Activated CD4-positive, alpha-beta T cell treated with anti-CD3 and anti-CD28 coated beads for 4 hours (primary cell): ENCODE measurements at regions not wholly inside any gene's neighbourhood (a gene's known extent, or its start where the extent isn't known, plus 50 kb on each side); places are given as distances from the start of the nearest gene placed in this dataset.

Experiments used
- DNase-seq, 2 donors: peaks; one replicate each; pipeline ENCODE4 v3.0.0-alpha.2; 2020

DNA sequence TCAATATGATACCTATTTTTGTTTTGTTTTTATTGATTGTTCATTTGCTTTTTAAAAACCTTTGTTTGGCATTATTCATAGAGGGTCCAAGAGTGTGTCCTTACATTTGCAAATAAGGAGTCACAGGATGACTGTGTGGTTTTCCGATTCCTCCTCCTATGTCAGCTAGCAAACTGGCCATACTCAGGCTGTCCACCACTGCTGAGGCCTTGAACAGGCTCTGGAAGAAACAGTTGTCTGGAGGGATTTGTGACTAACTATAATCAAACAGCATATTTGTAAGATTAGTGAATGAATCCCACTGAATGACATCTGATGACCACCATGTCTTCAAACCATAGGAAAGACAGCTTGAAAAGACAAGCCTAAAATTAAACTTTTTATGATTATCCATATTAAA lies 423.4 kb upstream of the ATP11B start:
- DNase-seq: no peak

DNA sequence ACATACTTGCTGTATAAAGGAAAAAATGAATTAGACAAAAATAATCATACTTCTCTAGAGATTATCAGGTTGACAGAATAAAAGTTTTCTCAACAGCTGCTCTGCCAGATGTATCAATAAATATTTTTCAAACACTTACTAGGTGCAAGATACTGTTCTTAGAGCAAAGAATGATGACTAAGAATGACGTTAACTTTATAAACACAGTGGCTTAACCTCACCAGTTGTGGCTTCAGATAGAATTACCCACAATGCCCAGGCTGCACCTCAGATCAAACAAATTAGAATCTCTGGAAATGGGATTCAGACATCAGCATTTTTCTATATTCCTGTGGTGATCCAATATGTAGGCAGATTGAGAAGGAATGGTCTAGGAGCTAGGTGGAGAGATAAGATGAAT lies 422.4 kb upstream of the ATP11B start:
- no peak for DNase-seq

DNA sequence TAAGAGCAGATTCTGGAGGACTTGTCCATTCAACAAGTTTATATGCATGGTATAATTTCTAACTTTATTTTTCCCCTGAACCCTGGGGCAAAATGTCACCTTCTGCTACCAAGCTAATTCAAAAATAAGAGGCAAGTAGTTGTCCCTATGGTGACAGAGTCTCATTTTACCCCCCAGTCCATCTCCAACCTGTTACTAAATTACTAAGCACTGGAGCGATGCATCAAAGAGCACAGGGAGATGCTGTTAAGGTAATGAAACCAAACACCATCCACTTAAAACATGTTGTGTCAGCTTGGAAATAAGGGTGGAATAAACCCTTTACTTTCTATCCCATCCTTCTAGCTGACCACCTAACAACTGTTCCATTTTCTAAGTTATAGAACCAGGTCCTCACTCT lies 417.4 kb upstream of the ATP11B start:
- no peak for DNase-seq

DNA sequence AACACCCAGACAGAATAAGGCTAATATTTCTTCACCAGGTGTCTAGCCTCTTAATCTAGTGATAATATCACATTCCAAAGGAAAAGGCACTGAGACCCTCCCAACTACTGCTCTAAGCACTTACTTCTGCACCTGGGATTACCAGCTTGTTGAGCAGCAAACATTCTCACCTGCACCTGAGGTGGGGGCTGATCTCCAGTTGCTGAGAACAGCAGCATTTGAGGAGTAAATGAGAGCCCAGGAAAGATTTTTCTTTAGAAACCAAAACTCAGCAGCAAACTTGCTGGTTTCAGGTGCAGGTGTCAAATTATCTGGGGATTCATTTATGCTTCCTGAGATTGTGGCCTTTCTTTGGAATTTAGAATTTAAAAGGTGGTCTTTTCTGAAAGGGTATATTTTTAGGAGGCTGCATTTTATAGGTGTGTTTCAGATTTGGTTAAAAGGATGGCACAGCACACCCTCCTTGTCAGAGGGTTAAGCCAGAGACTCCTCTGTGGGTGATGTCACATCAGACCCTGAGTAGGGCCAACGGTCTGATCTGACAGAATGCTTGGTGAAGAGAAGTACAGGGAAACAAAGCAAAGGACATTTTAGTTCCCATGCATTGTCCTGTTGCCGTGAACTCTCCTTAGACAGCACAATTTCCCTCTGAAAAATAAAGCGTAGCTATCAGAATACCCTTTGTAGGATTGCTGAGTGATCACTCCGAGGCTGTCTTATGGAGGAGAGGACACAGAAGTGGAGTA lies 411.0 kb upstream of the ATP11B start:
- DNase-seq: no peak

DNA sequence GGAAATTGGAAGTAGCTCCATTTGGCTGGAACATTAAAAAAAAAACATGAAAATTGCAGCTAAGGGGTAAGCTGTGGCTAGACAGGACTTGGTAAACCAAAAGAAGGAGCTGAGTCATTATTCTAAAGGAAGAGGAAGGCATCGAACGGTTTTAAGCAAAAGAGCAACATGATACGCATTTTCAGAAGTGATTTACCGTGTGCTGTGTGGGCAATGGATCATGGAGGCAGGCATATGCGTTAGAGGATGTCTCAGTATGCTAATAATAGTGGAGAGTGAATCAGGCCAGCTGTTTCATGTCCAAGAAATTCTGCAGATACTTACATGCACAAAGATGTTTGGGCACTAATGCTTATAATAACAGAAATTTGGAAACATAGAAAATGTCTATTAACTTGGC lies 409.1 kb upstream of the ATP11B start:
- DNase-seq: no peak

DNA sequence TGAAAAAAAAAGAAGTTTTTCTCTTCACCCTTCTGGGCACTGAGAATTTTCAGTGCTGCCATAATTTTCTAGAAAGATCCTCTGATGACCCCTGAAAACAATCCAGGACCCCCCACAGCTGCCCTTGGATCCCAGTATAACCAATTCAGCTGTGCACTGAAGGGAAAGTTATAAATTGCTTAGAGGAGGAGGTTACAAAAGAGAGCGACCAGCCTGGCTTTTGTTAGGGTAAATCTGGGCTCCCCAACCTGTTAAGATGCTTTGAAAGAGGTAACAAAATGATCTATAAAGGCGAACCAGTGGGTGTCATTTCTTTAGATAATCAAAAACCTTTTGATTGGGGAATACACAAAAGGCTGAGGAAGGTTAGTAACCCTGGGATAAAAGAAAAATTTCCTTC lies 407.9 kb upstream of the ATP11B start:
- no peak for DNase-seq

DNA sequence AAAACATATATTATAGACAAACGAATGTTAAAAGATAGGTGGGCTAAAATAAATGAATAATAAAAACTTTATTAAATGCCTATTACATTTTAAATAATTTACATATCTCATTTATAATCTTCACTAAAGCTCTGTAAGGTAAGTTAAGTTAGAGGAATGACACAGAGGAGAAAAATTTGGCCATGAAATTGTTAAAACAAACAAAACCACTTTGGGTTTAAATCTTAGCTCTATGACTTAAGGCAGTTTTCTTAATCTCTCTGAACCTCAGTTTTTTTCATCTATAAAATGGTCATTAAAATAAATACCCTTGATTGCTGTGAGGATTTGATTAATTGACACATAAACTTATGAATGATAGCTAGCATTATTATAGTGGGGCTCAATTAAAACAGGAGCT lies 404.8 kb upstream of the ATP11B start:
- DNase-seq: no peak

DNA sequence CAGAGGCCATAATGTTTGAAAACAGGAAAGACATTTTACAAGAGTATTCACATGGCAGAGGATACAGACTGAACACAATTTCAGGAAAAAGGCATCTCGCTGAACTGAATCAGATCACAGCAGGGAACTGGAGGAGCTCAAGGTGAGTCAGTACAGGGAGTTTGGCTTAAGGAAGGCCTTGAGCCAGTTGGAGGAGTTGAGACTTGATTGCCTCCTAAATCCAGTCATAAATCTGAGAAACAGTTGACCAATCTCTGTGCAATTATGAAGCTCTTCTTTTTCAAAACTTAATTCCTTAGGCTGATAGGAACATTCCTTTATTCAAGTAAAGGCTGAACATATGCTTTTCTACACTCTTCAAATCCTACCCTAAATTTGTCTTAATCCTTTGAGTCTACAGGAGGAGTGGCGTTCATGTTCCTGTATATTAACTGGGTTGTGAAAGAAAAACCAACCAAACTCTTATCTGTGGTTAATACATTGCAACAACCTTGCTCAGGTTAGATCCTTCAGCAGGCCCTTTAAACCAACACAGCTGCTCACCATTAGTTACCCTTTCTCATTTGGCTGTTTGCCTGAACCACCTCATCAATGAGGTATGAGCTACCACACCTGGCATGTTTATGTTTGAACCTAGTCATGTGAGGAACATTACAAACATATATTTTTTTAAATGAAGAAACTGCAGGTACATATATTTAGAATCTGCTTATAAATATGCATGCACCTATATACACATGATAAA lies 404.1 kb upstream of the ATP11B start:
- DNase-seq: no peak

DNA sequence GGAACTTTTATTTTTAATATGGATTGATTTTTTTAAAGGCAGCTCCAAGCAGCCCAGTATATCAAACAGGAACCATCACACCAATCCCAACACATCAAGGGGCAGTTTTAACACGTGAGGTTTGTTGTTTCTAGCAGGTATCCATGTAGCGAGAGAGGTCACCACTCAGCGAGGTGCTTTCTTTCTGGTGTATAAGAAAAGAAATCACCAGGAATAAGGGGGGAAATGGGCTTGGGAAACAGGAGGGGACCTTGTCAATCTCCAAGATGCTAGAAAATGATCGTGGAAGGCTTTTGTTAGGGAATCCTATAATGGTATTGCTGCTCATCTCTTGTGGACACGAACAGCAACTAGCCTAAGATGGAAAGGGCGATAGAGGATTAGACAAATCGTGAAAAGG lies 402.9 kb upstream of the ATP11B start:
- no peak for DNase-seq

DNA sequence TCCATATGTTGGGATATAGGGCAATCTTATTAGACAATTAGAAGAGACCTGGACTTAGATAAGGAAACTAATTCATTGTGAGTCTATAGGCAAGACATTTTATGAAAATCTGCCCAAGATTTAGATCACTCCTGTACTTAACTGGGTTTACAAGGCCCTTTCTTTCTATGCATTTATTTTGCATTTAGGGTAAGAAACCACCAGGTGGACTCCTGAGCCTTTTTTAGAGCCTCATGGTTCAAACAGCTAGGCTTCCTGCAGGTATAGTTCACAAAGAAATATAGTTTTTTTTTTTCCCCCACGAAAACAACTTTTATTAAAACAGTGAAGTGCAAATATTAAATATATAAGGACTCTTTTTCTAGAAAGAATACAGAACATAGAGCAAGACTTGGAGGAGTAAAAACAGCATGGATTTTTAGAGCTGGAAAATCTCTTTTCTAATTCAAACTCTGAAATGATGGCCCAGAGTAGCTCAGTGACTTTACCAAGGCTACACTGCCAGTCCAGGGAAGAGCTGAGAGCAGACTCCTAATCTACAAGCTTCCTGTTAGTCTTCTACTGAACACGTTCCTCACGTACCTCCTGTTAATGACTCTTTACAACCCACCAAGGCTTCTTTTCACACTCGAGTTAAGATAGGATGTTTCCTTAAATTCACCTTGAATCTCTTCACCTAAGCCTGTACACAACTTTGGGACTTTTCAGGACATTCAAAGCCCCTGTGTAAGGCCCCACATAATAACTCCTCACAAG lies 400.9 kb upstream of the ATP11B start:
- DNase-seq: no peak

DNA sequence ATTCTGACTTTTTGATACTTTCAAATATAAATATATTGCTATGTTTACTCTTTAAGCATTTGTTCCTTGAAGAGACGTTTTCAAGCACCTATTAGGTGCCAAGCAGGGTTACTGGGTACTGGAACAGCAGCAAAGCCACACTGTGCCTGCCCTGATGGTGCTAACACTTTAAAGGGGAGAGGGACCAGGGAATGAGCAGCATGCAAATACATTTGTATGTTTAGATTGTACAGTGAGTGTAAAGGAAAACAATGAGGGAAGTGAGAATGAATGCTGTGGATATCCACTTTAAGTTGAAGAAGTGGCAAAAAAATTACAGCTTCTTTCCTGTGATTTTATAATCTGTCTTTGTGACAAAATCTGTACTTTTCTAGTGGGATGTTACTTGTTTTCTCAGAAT lies 400.2 kb upstream of the ATP11B start:
- DNase-seq: no peak

DNA sequence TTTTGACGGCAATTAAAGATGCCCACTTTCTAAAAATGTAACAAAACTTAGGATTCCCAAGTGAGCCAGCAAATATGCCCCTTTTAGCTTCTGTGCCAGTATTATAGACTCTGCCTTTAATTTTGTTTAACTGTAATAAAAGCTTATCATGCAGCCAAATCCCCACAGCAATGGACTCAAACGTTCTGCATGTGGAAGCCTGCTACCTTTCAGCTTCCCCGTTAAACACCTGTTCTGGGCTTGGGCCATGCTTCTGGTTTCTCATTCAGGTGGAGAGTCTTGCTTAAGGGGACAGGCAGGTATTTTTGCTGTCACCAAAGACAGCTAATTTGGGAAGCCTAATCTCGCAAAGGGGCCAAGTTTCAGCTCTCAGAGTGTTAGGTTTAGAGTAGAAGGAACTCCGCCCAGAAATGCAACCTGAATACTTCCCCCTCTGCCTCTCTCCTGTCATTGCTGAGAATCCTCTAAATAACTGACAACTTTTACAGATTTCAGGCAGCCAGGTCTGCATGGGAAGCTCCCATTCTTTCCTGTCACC lies 399.4 kb upstream of the ATP11B start:
- no peak for DNase-seq

DNA sequence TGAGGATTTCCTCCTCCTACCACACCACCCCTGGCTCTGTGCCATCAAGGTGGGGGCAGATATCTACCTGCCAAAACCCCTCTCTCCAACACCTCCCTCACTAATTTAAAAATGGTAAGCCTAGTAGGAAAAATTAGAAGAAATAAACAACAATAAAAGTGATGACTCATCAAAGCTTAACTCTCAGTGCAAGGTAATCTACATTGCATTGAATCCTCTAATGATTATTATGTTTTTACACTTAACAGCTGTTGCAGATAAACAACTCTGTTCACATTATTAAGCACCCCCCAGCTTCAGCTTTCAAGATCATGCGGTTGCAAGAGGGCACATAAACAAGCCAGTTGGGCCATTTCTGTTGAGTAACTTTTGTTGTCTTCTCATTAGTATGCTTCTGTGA lies 396.1 kb upstream of the ATP11B start:
- DNase-seq: no peak

DNA sequence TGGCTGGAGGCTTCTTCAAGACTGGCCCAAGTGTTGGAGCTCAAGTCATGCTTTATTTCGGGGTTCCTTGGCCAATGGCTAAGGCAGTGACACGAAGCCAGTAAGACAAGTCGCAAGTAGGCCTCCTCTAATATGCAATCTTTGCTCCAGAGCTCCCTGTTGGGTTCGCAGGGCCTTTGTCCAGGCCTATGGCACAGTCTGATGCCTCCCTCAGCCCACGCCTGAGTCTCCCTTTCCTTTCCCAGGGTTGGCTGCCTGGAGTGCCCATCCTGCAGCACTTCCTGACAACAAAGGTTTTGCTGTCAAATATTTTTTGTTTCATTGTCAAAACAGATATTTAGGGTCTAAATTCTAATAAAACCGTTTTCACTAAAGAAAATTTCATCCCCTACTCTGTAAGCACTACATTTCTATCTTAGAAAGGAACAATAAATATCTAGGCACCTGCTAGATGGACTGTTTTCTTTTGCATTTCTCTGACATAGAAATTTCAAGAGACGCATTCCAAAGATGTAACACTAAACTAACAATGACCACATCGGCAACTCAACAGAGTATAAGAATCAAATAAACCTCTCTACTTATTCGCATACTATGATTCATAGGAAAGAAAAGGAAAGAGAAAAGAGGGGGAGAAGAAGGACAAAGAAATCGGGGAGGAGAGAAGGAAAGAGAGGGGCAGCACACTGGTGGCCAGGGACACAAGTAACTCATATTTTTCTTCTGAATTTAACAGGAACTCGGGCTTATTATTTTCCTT lies 393.1 kb upstream of the ATP11B start:
- DNase-seq: no peak

DNA sequence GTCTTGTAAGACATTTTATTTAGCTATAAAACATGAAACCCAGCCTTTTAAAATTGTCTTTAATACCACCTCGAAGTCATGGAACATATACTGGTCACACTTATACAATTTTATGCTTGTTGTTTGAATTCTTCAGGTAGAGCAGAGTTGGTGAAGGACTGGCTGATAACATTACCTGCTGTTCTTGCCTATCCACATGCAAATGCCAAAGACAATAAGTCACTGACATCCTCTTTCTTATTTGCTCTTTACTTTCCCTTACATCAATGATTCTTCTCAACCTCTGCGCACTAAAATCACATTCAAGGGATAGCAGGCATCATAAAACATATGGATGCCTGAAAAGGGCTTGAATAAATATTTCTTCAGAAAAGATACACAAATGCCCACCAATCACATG lies 392.5 kb upstream of the ATP11B start:
- DNase-seq: no peak

DNA sequence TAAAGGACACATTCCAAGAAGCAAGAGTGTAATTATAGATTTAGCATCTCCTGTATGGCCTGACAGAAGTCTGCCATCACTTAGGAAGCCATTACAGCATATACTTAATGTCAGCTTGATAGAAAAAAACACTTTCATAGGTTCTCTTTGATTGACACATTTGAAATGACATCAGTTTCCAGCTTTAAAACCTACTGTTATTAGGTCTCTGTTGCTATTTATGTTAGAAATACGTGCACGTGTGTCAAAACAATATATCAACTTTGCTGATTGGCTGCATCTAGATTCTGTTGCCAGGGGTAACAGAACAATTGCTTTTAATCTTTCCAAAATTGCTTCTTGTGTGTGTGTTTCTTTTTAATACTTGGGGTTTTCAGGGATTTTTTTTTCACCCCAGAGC lies 389.3 kb upstream of the ATP11B start:
- no peak for DNase-seq

DNA sequence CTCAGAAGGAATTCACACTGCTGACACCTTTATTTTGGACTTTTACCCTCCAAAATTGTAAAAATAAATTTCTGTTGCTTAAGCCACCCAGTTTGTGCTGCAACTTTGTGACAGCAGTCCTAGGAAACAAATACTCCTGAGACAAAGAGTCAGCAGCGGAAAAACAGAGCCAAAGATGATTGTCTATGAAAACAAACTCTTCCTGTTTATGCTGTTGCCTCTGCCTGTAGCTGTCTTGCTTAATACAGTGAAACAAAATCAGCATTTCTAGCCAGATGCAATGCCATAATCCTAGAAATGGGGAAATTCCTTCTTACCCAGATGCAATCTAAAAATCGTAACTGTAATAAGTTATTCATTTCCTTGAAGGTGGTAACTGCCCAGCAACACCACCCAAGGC lies 387.5 kb upstream of the ATP11B start:
- DNase-seq: no peak

DNA sequence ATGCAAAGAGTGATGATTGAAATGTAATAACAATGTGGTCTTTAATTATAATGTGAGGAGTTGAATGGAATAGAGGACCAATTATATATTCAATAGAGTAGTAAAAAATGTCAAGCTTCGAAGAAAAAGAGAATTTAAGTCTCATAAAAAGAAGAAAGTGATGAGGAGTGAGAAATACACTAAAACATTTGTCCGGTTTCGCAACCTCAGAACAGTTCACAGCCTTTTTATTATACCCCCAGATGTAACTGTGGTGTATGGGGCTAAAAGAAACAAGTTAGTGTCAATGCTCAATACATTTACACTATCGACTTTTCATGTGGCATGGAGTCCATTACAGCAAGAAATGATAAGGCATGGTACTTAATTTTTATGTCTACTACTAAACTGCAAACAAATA lies 386.5 kb upstream of the ATP11B start:
- DNase-seq: no peak

DNA sequence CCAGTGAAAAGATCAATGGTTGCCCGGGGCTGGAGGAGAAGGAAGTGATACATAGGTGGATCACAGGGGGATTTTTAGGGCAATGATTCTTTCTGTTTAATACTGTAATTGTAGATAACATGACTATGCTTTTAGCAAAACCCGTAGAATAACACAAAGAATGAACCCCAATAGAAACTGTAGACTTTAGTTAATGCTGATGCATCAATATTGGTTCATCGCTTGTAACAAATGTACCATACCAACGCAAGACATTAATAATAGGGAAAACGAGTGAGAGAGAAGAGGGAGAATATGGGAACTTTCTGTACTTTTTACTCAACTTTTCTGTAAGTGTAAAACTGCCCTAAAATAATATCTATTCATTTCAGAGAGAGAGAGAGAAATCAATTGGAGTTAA lies 383.3 kb upstream of the ATP11B start:
- DNase-seq: no peak

DNA sequence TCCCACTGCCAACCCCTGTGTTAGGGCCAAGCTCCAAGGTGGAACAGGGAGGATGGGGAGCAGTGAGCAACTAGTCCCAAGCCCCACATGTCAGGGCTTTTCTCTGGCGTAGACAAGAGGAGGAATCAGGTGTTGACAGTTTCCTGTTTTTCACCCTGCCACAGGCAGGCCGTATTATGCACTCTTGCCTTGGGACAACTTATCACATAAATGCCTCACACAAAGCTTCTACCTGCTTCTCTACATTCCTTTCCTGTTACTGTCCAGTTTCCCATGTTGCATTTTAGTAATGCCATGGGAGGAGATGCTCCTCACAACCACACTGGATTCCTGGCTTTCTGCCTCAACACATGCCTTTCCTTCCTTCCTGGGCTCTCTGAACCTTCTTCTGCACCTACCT lies 381.2 kb upstream of the ATP11B start:
- no peak for DNase-seq

DNA sequence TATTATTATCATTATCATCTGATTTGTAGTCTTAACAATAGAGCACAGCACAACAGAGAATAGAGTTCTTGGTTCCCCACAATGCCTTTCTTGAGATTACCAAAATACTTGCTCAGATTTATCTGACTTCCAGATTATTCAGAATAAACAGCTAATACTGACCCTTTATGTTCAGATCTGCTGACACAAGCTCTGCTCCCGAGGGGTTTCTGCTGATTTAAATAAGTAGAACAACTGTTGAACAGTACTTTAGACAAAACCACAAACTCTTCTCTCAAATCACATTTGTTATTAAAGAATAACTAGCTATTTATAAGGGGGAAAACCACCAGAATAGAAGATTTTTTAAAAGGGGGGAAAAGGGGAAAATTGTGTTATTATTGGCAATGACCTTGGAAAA lies 380.2 kb upstream of the ATP11B start:
- DNase-seq: no peak

DNA sequence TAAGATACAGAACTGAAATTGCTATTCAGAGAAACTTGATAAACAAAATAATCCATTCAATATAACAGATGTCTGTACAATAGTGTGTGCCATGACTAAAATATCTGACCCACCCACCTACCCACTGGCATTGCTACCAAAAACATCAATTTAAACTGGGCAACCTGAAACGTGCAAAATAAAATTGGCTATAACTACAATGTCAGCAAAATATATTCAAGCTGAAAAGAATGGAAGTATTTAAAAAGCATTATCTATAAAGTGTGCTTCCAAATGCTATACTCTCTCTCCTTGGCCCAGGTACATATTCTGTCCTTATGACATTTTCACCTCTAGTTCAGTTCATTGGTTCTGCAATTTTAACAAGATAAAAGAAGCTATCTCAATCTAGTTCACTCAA lies 379.6 kb upstream of the ATP11B start:
- DNase-seq: no peak

DNA sequence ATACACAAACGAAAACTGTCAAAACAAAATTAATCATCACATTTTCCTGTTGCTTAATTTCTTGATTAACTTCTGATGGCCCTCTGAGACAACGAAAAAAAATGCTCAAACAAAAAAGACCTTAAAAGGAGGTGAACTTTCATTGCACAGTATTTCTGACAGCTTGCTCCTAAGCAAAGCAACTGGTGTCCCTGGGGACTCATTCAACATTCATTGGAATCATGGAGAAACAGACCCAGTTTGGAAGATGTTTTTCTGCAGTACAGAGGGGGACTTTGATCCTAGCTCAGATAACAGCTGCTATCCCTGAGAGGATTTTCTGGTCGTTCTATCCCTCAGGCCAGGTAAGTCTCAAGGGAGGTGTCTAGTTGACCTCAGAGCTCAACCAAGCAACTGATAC lies 378.7 kb upstream of the ATP11B start:
- no peak for DNase-seq
